H9 (cell line): ENCODE measurements at regions not wholly inside any gene's neighbourhood (a gene's known extent, or its start where the extent isn't known, plus 50 kb on each side); places are given as distances from the start of the nearest gene placed in this dataset.

ENCODE experiments used
- DNase-seq: peaks from one replicate; pipeline ENCODE4 v3.0.0-alpha.2; 2017
- H2AFZ ChIP-seq: one replicate; pipeline ENCODE4 v1.6.1; 2013; ENCODE audit warnings: mild to moderate bottlenecking, low read length, control low read depth, moderate library complexity
- H2AK5ac ChIP-seq: 2 replicates; pipeline ENCODE4 v1.6.1; 2013; ENCODE audit warnings: low read length, control low read depth, mixed read lengths; ENCODE audit not compliant: insufficient read length
- H2BK120ac ChIP-seq: one replicate; pipeline ENCODE4 v1.6.1; 2013; ENCODE audit warnings: low read depth, mild to moderate bottlenecking, low read length, control low read depth, inconsistent platforms; ENCODE audit not compliant: poor library complexity, severe bottlenecking
- H2BK12ac ChIP-seq: 2 replicates; pipeline ENCODE4 v1.6.1; 2013; ENCODE audit warnings: low read length, control low read depth, mixed read lengths, low read depth; ENCODE audit not compliant: insufficient read length
- H2BK15ac ChIP-seq: 2 replicates; pipeline ENCODE4 v1.6.1; 2013; ENCODE audit warnings: low read depth, low read length, control low read depth
- H2BK20ac ChIP-seq: one replicate; pipeline ENCODE4 v1.6.1; 2013; ENCODE audit warnings: low read depth, mild to moderate bottlenecking, low read length, control low read depth, inconsistent platforms; ENCODE audit not compliant: poor library complexity, severe bottlenecking
- H2BK5ac ChIP-seq: 2 replicates; pipeline ENCODE4 v1.6.1; 2013; ENCODE audit warnings: low read length, control low read depth, mixed read lengths; ENCODE audit not compliant: insufficient read length
- H3K14ac ChIP-seq: 2 replicates; pipeline ENCODE4 v1.6.1; 2013; ENCODE audit warnings: low read length, control low read depth; ENCODE audit not compliant: insufficient read depth
- H3K18ac ChIP-seq: 2 replicates; pipeline ENCODE4 v1.6.1; 2013; ENCODE audit warnings: low read depth, mild to moderate bottlenecking, mixed read lengths, low read length, control low read depth; ENCODE audit not compliant: insufficient read length
- H3K23ac ChIP-seq: 2 replicates; pipeline ENCODE4 v1.6.1; 2013; ENCODE audit warnings: low read length, control low read depth, mixed read lengths, low read depth; ENCODE audit not compliant: insufficient read length
- H3K23me2 ChIP-seq: 2 replicates; pipeline ENCODE4 v1.6.1; 2013; ENCODE audit warnings: low read depth, mild to moderate bottlenecking, mixed read lengths, low read length, control low read depth; ENCODE audit not compliant: insufficient read length, poor library complexity, severe bottlenecking
- H3K27ac ChIP-seq: 2 replicates; pipeline ENCODE4 v1.5.1; 2013; ENCODE audit warnings: low read length, control low read depth, mixed read lengths, low read depth; ENCODE audit not compliant: insufficient read length
- H3K27me3 ChIP-seq: 2 replicates; pipeline ENCODE4 v1.6.1; 2013; ENCODE audit warnings: low read length, control low read depth, inconsistent platforms; ENCODE audit not compliant: insufficient read depth
- H3K4ac ChIP-seq: 2 replicates; pipeline ENCODE4 v1.6.1; 2013; ENCODE audit warnings: low read depth, mild to moderate bottlenecking, control low read depth, inconsistent platforms, low read length, moderate library complexity
- H3K4me1 ChIP-seq: 2 replicates; pipeline ENCODE4 v1.6.1; 2013; ENCODE audit warnings: low read length, control low read depth, inconsistent platforms; ENCODE audit not compliant: insufficient read depth
- H3K4me2 ChIP-seq: 2 replicates; pipeline ENCODE4 v1.6.1; 2013; ENCODE audit warnings: low read length, control low read depth, mixed read lengths; ENCODE audit not compliant: insufficient read length, insufficient read depth
- H3K56ac ChIP-seq: 2 replicates; pipeline ENCODE4 v1.6.1; 2013; ENCODE audit warnings: low read depth, mild to moderate bottlenecking, mixed read lengths, low read length, control low read depth; ENCODE audit not compliant: insufficient read length
- H3K79me1 ChIP-seq: 2 replicates; pipeline ENCODE4 v1.6.1; 2013; ENCODE audit warnings: low read depth, mild to moderate bottlenecking, moderate library complexity, low read length, control low read depth, inconsistent platforms; ENCODE audit not compliant: insufficient read depth, poor library complexity, severe bottlenecking
- H3K79me2 ChIP-seq: 2 replicates; pipeline ENCODE4 v1.6.1; 2013; ENCODE audit warnings: low read length, control low read depth, inconsistent platforms; ENCODE audit not compliant: insufficient read depth
- H3K9ac ChIP-seq: 2 replicates; pipeline ENCODE4 v1.6.1; 2013; ENCODE audit warnings: low read length, control low read depth, mixed read lengths; ENCODE audit not compliant: insufficient read length; ENCODE audit errors: extremely low read depth
- H3K9me3 ChIP-seq: one replicate; pipeline ENCODE4 v1.6.1; 2013; ENCODE audit warnings: low read depth, low read length, inconsistent platforms; ENCODE audit not compliant: control insufficient read depth
- H3T11ph ChIP-seq: one replicate; pipeline ENCODE4 v1.6.1; 2013; ENCODE audit warnings: mild to moderate bottlenecking, low read length, control low read depth, inconsistent platforms
- H4K20me1 ChIP-seq: one replicate; pipeline ENCODE4 v1.6.1; 2013; ENCODE audit not compliant: control insufficient read depth, insufficient read length, insufficient read depth
- H4K5ac ChIP-seq: 2 replicates; pipeline ENCODE4 v1.6.1; 2013; ENCODE audit warnings: low read depth, mild to moderate bottlenecking, mixed read lengths, low read length, control low read depth; ENCODE audit not compliant: insufficient read length
- H4K8ac ChIP-seq: replicated peaks from 2 replicates; pipeline ENCODE4 v1.6.1; 2013; ENCODE audit warnings: low read length, control low read depth, mixed read lengths, low read depth; ENCODE audit not compliant: insufficient read length
- H4K91ac ChIP-seq: 2 replicates; pipeline ENCODE4 v1.6.1; 2013; ENCODE audit warnings: low read depth, mild to moderate bottlenecking, moderate library complexity, mixed read lengths, low read length, control low read depth; ENCODE audit not compliant: insufficient read length
- H3K27ac Mint-ChIP-seq, 3 experiments: 2 replicates in 2 of 3; 3 replicates in 1 of 3; pipeline ENCODE4 v1.8.0; 2020 to 2021; ENCODE audit warnings: mixed read lengths in 3 of 3, mild to moderate bottlenecking in 1 of 3, moderate library complexity in 1 of 3
- H3K27me3 Mint-ChIP-seq: 2 replicates; pipeline ENCODE4 v1.8.0; 2021; ENCODE audit warnings: low read depth, mild to moderate bottlenecking, moderate library complexity, mixed read lengths
- H3K36me3 Mint-ChIP-seq, 3 experiments: 2 replicates in 2 of 3; 3 replicates in 1 of 3; pipeline ENCODE4 v1.8.0; 2020 to 2021; ENCODE audit warnings: low read depth in 3 of 3, mixed read lengths in 3 of 3; ENCODE audit not compliant: insufficient read depth in 1 of 3
- H3K4me1 Mint-ChIP-seq, 2 experiments: 2 replicates each; pipeline ENCODE4 v1.8.0; 2020; ENCODE audit warnings: mixed read lengths in 2 of 2
- H3K4me3 Mint-ChIP-seq, 2 experiments: 2 replicates in 1 of 2; 3 replicates in 1 of 2; pipeline ENCODE4 v1.8.0; 2020 to 2021; ENCODE audit warnings: mild to moderate bottlenecking in 2 of 2, mixed read lengths in 2 of 2, moderate library complexity in 1 of 2
- H3K9me3 Mint-ChIP-seq, 2 experiments: 2 replicates in 1 of 2; 3 replicates in 1 of 2; pipeline ENCODE4 v1.8.0; 2020; ENCODE audit warnings: mild to moderate bottlenecking in 2 of 2, mixed read lengths in 2 of 2, moderate library complexity in 1 of 2
- CTCF ChIP-seq: fragments of 200-600 bp; sonication (generic); conservative IDR thresholded peaks from 3 replicates; pipeline ENCODE4 v1.8.0; 2021; ENCODE audit warnings: antibody characterized with exemption, mild to moderate bottlenecking
- WGBS: extraction: QIAGEN DNeasy Blood & Tissue Kit; methylation state at CpG from one replicate; pipeline ENCODE4 v1.1.7; 2013; ENCODE audit warnings: missing lambda C conversion rate, low lambda C conversion rate, mixed read lengths; ENCODE audit not compliant: insufficient read length; ENCODE audit errors: extremely low coverage; 5-methylcytosine and 5-hydroxymethylcytosine counted together

- Histone ChIP-seq H3K4ac (no peak overlapping the region), H3K79me1 (no peaks in the 10 kb centered on the region), H2AFZ (no peak overlapping the region), H2BK15ac (no peak overlapping the region), H2BK120ac (no peak overlapping the region), H2AK5ac (no peak overlapping the region), H3K14ac (no peak overlapping the region), H3K9me3 (no peaks in the 10 kb centered on the region), H3K4me2 (no peak overlapping the region), H3K27ac (no peak overlapping the region), H4K91ac (no peak overlapping the region), H3K18ac (no peak overlapping the region), H3T11ph (no peak overlapping the region), H3K56ac (no peak overlapping the region), H2BK5ac (no peak overlapping the region), H4K20me1 (no peaks in the 10 kb centered on the region), H4K5ac (no peak overlapping the region), H3K27me3 (no peaks in the 10 kb centered on the region), H2BK12ac (no peak overlapping the region), H3K79me2 (no peaks in the 10 kb centered on the region), H3K23me2 (no peaks in the 10 kb centered on the region), H4K8ac (no peak overlapping the region), H2BK20ac (no peak overlapping the region), H3K4me1 (no peaks in the 10 kb centered on the region), H3K9ac (no peak overlapping the region), H3K23ac (no peak overlapping the region)
- no peak for TF ChIP-seq CTCF
- Mint-ChIP-seq H3K27ac (no peak overlapping the region), H3K36me3 (peaks cover 3 to 7% (median 4%) of the 10 kb centered on the region in 3 experiments; a peak in 3 of 7 replicates), H3K27me3 (peaks cover 5% of the 10 kb centered on the region), H3K4me3 (no peak overlapping the region), H3K9me3 (peaks cover 14% of the 10 kb centered on the region in 2 experiments), H3K4me1 (no peaks in the 10 kb centered on the region)
- no CpG with 5 or more reads among the region's 2 CpGs for WGBS
- DNase-seq, result no peak
Measured at GRCh38 chr16:82323171-82323570, 153.1 kb upstream of the MPHOSPH6 start.
